GM19452 (cell line): ENCODE measurements at regions not wholly inside any gene's neighbourhood (a gene's known extent, or its start where the extent isn't known, plus 50 kb on each side); places are given as distances from the start of the nearest gene placed in this dataset.

ENCODE experiments used
- ATAC-seq: cut with Tn5 transposase; IDR thresholded peaks from one replicate; pipeline ENCODE4 v1.9.1; 2021; ENCODE audit not compliant: unreplicated experiment

GRCh38 chr10:90450797-90451196 lies 407.0 kb downstream of the HTR7 start:
- no peak for ATAC-seq

- ATAC-seq, result no peak
Measured at GRCh38 chr10:90451283-90451682, 406.6 kb downstream of the HTR7 start.

GRCh38 chr10:90458054-90458453 lies 399.8 kb downstream of the HTR7 start:
- no peak for ATAC-seq

- no peak for ATAC-seq
Measured at GRCh38 chr10:90458571-90458970, 399.3 kb downstream of the HTR7 start.

GRCh38 chr10:90461437-90462155 lies 396.2 kb downstream of the HTR7 start:
- no peak for ATAC-seq

GRCh38 chr10:90462749-90463470 lies 394.9 kb downstream of the HTR7 start:
- ATAC-seq, result no peak

GRCh38 chr10:90464329-90464728 lies 393.5 kb downstream of the HTR7 start:
- no peak for ATAC-seq

GRCh38 chr10:90470966-90471365 lies 386.9 kb downstream of the HTR7 start:
- ATAC-seq, result no peak

- no peak for ATAC-seq
Measured at GRCh38 chr10:90480466-90480865, 377.4 kb downstream of the HTR7 start.

GRCh38 chr10:90481326-90481923 lies 376.4 kb downstream of the HTR7 start:
- no peak for ATAC-seq

GRCh38 chr10:90484518-90484917 lies 373.3 kb downstream of the HTR7 start:
- ATAC-seq, result no peak

- no peak for ATAC-seq
Measured at GRCh38 chr10:90494183-90494582, 363.7 kb downstream of the HTR7 start.

GRCh38 chr10:90504172-90504571 lies 353.7 kb downstream of the HTR7 start:
- no peak for ATAC-seq

- no peak for ATAC-seq
Measured at GRCh38 chr10:90526721-90527120, 331.1 kb downstream of the HTR7 start.

- ATAC-seq, result no peak
Measured at GRCh38 chr10:90530521-90530920, 327.3 kb downstream of the HTR7 start.

GRCh38 chr10:90557385-90557784 lies 300.5 kb downstream of the HTR7 start:
- no peak for ATAC-seq

GRCh38 chr10:90560331-90560730 lies 297.5 kb downstream of the HTR7 start:
- ATAC-seq, result no peak

- ATAC-seq, result no peak
Measured at GRCh38 chr10:90561666-90562065, 296.2 kb downstream of the HTR7 start.

- ATAC-seq, result no peak
Measured at GRCh38 chr10:90571481-90572258, 286.2 kb downstream of the HTR7 start.

- ATAC-seq, result no peak
Measured at GRCh38 chr10:90575125-90575524, 282.7 kb downstream of the HTR7 start.

- no peak for ATAC-seq
Measured at GRCh38 chr10:90577569-90577968, 280.3 kb downstream of the HTR7 start.
